ENCODE measurements at regions not wholly inside any gene's neighbourhood (a gene's known extent, or its start where the extent isn't known, plus 50 kb on each side); places are given as distances from the start of the nearest gene placed in this dataset.
A peak's percentile ranks its signal among the peaks of the same experiment; 100 is the strongest.
"Not testable (repeated sequence)": the region's sequence is repeated elsewhere in the genome, so short reads cannot be mapped to it uniquely, and the experiment has no call there.

DNA sequence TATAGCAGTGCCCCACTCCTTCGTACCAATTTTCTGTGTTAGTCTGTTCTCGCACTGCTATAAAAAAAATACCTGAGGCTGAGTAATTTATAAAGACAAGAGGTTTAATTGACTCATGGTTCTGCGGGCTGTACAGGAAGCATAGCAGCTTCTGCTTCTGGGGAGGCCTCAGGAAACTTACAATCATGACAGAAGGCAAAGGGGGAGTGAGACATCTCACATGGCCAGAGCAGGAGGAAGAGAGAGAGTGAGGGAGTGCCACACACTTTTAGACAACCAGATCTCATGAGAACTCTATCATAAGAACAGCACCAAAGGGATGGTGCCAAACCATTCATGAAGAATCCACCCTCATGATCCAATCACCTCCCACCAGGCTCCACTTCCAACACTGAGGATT is 133.8 kb upstream of the USP9X start:
- not testable (repeated sequence) for DNase-seq

DNA sequence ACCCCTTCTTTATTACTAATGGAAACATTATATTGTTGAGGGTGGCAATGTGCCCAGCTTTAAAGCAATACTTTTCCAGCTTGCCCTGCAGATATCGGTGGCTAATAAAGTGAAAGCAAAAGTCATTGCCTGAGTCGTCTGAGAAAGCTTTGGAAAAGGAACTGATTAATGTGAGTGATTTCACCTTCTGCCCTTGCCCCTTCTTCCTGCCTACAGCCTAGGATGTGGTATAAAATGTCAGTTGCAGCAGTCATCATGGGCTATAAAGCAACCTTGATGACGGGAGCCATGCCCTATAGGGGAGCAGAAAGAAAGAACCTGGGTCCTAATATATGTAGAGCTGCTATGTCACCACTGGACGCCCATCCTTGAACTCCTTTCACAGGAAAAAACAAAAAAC is 132.4 kb upstream of the USP9X start:
- no peak for DNase-seq

DNA sequence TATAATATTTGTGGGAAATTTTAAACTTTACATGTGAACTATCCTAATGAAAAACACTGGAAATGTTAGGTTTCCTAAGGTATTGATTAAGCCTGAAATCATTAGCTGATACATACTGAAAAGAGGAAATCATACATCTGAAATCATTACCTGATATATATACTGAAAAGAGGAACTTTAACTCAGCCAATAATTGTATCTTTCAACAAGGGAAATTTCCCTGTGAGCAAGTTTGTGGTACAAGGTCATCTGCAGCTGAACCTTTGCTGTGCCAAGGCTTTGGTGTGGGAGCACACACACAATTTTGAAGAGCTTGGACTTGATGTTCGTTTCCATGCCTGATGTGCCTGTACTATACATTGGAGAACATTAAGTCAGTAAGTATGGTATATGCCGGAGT is 131.9 kb upstream of the USP9X start:
- DNase-seq: no peak

DNA sequence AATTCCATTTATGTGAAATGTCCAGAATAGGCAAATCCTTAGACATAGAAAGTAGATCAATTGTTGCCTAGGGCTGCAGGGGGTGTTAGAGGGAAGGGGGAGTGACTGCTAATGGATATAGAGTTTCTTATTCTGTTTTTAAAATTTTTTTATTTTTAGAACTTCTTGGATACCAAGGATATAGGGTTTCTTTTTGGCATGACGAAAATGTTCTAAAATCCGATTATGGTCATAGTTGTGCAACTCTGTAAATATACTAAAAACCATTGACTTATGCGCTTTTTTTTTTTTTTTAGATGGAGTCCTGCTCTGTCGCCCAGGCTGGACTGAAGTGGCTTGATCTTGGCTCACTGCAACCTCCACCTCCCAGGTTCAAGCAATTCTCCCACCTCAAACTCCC is 125.2 kb upstream of the USP9X start:
- DNase-seq: no peak

DNA sequence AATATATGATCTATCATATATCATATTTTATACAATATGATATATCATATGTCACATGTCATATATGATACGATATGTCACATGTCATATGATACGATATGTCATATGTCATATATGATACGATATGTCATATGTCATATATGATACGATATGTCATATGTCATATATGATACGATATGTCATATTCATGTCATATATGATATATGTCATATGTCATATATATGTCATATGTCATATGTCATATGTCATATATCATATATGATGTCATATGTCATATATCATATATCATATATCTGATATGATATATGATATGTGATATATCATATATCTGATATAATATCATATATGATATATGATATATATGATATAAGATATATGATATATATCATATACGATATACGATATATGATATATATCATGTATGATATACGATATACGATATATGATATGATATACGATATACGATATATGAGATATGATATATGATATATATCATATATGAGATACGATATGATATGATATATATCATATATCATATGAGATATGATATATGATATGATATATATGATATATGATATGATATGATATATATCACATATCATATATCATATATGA is 122.3 kb upstream of the USP9X start:
- DNase-seq: no peak

DNA sequence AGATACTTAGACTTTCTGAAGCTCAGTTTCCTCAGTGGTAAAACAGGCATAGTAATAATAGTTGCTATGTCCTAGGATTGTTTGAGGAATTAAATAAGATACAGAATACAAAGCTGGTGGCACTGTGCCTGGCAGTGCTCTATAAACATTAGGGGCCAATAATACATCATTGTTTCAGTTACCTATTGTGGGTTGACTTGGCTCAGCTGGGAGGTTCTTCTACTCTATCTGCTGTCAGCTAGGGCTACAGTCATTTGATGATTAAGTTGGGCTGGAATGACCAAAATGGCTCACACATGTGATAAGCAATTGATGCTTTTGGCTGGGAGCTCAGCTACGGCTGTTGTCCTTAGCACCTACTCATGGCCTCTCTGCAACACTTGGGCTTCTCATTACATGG is 121.2 kb upstream of the USP9X start:
- DNase-seq: no peak

DNA sequence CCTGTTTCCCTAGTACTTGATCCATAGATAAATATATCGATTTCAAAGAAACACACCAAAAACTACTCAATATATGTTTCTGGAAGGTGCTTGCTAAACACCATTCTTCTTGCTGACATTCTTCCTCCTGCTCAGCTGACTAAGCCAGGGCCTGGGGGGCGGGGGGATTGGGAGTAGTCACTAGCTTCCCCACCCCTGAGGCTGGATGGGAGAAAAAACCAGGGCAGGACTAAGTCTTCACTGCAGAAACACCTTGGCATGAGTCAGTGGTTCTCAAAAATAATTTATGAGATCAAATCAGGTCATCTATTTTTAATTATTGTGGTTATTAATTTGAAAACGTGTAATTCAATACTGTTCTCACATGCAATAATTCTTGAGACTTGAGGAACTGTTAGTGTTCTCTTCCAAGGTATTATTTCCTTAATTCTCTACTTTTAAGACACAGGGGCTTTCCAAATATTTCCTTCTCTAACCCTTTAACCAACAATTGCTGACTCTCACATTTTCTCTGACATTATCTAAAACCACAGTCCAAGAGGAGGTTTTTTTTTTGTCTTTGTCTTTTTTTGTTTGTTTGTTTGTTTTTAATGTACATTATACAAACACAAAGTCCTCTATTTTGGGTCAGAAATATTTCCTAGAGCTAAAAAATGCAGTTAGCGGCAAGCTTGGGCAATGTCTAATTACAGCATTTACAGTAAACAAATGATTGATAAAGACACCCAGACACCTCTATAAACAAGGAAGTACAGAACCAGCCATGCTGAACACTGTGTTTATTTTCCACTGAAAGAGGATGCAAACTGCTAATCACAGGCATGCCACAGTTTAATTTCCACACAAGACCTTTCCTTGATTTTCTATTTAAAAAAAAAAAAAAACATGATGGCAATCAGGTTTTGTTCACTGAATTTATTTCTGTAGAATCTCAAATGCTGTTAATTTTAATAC is 120.3 kb upstream of the USP9X start:
- DNase-seq: no peak

DNA sequence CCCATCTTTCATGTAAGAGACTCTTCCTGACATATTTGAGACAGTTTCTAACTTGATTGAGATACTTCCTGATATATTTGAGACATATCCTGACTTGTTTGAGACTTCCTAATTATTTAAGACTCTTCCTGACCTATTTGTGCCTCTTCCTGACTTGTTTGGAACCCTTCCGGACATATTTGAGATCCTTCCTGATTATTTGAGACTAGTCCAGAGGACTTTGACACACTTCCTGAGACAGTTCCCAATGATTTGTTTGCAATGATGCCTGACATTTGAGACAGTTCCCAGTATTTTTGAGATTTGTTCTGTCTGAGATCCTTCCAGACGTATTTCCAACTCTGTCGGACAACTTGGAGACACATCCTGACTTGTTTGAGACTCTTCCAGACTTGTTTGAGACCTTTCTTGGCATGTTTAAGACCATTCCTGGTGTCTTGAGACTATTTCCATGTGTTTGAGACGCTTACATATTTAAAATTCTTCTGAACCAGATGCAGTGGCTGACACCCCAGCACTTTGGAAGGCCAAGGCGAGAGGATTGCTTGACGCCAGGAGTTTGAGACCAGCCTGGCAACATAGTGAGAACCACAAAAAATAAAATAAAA is 118.9 kb upstream of the USP9X start:
- no peak for DNase-seq

DNA sequence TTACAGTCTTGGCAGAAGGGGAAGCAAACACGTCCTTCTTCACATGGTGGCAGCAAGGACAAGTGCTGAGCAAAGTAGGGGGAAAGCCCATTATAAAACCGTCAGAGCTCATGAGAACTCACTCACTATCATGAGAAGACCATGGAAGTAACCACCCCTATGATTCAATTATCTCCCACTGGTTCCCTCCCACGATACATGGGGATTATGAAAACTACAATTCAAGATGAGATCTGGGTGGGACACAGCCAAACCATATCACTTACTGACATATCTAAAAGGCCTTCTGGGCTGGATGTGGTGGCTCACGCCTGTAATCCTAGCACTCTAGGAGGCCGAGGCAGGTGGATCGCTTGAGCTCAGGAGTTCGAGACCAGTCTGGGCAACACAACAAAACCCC is 117.1 kb upstream of the USP9X start:
- DNase-seq: no peak

DNA sequence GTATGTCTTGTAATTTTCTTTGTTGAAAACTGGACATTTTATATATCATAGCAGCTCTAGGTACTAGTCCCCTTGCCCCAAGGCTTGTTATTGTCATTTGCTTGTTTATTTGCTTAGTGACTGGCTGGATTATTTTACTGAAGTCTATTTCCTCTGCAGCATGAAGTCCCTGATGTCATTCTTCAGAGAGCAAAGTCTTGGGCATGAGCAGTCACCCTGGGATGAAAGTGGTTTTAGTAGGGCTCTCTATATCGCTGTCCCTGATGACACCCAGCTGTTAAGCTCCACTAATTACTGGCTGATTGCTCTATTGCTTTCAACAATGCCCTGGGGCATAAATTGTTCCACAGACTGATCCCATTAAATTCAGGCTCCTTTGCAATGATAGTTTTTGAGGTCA is 113.5 kb upstream of the USP9X start:
- no peak for DNase-seq

DNA sequence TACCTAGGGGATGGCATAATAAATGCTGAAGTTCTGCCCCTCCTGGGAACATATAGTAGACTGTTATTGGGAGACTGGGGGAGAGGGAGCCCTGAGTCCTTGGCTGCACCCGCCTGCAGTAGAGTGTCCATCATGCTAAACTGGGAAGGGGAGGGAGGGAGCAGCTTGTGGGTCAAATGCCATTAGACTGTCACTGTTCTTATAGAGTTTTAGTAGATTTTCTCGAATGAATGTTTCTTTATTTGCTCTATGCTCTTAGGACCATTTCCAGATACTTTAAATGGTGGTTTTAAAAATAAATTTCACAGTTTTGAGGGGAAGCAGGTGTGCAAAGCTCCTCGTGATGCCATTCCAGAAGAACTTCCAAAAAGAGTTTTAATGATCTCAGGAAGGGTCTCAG is 111.6 kb upstream of the USP9X start:
- no peak for DNase-seq

DNA sequence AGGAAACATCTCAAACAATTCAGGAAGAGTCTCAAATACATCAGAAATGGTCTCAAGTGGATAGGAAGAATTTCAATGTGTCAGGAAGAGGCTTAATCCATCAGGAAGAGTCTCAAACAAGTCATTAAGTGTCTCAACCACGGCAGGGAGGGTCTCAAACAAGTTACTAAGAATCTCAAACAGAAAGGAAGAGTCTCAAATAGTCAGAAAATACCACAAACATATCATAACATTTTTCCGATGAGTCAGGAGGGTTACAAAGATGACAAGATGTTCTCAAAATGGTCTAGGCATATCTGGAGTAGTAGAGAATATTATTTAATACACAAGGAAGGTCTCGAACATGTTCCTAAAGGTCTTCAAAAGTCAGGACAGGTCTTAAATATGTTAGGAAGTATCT is 109.3 kb upstream of the USP9X start:
- DNase-seq: no peak

DNA sequence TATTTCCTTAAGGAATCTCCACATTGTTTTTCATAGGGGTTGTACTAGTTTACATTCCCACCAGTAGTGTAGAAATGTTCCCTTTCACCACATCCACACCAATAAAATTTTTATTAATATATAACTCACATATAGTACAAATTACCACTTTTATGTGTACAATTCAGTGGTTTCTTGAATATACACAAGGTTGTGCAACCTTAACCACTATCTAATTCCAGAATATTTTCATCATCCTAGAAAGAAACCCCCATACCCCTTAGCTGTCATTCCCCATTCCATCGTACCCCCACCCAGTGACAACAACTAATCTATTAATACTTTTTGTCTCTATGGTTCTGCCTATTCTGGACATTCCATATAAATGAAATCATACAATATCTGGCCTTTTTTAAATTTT is 108.3 kb upstream of the USP9X start:
- no peak for DNase-seq

DNA sequence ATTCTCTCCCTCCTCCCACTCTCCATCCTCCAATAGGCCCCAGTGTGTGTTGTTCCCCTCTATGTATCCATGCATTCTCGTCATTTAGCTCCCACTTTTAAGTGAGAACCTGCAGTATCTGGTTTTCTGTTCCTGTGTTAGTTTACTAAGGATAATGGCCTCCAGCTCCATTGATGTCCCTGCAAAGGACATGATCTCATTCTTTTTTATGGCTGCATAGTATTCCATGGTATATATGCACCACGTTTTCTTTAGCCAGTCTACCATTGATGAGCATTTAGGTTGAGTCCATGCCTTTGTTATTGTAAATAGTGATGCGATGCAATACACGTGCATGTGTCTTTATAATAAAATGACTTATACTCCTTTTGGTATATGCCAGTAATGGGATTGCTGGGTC is 100.3 kb upstream of the USP9X start:
- DNase-seq: no peak

DNA sequence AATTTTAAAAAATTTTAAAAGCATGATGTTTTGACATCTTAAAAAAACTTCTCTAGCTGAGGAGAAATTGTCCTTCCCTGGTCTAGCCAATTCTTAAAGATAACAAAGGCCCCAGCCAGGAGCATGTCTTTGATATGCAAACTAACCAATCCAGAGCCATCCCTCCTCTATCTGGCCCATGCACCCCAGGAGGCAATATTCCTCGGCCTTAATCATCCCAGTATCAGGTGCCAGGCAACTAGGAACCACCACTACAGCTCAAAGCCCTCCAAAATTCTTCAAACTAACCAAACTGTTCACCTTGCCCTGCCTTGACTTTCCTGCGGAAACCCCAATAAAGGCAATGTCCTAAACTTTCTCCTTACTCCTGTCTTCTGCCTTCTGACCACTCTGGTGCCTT is 97.8 kb upstream of the USP9X start:
- no peak for DNase-seq

DNA sequence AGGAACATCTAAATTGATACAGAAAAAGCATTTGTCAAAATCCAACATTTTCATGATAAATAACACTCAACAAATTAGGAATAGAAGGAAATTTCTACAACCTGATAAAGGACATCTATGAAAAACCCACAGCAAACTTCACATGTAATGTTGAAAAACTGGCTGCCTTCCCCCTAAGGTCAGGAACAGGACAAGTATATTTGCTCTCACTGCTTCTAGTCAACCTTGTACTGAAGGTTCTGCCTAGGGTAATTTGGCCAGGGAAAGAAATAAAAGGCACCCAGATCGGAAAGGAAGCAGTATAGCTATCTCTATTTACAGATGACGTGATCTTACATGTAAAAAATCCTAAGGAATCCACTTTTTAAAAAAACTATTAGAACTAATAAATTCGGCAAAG is 97.1 kb upstream of the USP9X start:
- no peak for DNase-seq

DNA sequence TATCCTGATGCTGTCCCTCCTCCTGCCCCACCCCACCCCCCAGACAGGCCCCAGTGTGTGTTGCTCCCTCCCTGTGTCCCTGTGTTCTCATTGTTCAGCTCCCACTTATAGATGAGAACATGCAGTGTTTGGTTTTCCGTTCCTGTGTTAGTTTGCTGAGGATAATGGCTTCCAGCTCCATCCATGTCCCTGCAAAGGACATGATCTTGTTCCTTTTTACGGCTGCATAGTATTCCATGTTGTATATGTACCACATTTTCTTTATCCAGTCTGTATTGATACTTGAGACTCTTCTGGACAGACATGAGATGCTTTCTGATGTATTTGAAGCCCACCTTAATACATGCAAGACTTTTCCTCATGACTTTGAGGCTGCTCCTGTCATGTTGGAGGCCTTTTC is 91.8 kb upstream of the USP9X start:
- not testable (repeated sequence) for DNase-seq

DNA sequence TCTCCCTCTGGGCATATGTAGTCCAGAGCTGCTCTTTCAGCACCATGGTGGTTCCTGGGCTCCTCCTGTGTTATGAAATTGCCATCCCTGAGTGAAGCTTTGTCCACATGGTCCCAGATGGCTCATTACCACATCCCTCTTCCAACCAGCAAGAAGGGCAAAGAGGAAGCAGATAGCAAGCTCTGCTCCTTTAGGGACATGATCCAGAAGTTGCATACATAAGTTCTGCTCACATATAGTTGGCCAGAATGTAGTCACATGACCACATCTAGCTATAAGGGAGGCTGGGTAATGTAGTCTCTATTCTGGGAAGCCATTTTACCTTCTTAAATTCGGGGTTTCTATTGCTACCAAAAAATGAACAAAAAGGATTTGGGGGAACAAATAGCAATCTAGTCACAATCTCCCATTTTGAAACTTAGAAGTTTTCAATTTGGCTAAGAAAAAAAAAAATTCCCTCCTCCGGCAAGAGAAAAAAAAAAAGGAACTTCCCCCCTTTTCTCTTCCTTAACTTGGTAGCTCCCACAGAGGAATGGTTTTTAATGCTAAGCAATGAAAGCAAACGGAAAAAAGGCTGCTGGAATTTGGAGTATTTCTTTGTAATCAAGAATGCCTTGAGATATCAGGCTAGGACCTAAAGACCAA is 88.2 kb upstream of the USP9X start:
- DNase-seq: peak; percentile 37

DNA sequence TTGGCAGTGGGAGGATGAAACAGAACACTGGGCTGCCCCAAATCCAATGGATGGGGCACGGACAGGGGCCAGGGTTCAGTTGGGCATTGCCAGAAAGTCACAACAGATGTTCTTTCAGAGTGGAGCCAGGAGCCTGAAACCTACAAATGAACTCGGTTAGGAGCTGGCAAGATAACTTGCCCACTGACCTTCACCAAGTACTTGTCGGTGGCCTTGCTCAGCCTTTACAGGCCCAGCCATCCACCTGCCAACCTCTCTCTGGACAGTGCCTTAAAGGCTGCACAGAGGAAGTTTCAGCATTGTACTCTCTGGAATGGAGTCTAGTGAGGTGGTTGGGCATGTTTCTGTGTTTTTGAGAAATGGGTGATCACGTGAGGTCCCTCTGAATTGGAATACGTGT is 87.1 kb upstream of the USP9X start:
- no peak for DNase-seq

DNA sequence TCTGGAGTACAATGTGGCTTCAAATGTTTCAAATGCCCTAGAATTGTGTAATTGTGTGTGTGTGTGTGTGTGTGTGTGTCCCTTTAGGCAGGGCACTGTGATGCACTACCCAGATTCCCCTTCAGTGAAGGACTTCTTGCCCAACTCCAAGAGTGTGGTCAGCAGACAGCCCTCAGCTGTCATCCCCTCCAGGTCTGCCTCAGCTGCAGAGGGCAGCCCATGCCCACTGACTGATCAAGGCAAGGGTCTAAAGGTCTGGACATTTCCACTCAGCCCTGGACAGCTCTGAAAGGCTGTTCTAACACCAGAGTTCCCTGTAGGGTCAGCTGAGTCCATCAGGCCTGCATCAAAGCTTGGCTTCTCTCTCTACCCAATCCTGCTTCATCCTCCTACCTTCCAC is 83.9 kb upstream of the USP9X start:
- DNase-seq: no peak

DNA sequence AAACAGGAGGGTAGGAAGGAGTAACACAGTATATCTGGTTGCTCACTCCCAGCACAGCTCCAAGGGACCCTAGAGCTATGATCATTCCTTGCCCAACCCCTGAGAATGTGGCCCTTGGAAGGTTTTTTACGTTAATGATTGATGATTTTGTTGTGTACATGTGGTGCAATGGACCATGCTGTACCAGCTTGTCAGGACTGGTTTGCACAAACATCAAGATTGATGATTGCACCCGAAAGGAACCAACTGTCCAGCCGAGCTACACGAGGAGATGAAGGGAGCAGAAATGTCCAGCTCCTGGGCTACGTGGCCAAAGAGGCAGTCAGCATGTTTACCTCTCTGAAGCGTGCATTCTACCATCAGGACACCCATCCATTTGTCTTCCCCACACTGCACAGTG is 83.2 kb upstream of the USP9X start:
- no peak for DNase-seq

DNA sequence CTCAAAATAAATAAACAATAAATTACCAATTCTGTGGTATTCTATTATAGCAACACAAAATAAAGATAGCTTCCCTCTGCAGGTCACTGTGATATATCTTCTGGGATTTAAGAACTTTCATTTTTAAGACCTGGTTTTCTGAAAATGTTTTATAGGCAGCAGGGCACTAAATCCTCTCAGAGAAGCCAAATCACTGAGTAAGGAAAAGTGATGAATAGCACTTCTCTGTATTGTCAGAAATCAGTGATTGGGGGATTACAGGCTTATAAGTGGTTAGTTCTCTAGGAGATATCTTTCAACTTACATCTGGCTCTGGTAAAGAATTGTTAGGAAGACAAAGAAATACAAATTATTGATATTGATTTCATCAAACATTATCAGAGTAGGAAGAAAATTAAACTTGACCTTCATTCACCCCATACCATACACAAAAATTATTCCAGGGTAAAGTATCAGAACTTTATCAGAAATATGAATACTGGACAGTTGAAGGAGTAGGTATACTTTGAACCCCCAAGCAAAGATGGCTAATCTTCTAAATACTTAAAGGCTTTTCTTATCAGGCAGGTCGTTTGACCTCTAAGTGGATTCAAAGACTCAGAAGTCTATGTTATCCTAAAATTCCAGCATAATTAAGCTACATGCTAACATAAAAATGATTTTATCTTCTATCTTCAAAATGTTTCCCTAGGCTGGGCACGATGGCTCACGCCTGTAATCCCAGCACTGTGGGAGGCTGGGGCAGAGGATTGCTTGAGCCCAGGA is 81.6 kb upstream of the USP9X start:
- no peak for DNase-seq

DNA sequence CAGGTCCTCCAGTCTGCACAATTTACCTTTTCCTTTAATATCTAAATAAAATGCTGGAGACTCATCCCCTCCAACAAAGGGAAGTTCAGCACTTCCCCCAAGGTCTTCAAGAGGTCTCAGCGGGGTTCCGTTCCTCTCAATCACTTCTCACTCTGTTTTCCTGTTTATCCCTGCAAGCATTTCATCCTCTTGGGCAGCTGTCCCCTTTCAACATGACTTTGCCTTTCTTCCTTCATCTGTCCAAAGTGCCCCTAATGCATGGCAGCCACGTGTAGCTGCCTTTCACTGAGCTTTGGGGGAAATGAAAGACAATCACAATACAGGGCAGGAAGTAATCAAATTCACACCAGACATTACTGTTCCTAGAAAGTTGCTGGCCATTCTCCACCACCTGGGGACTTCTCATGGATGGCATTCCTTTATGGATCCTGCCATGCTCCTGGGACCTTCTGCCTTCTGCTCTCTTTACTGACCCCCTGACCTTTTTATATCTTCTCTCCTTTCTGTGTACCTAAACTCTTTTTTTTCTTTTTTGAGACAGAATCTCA is 79.7 kb upstream of the USP9X start:
- no peak for DNase-seq

All from NCI-H526 treated with DMSO at 0.1 percent for 48 hours (cell line).